ENCODE measurements at regions not wholly inside any gene's neighbourhood (a gene's known extent, or its start where the extent isn't known, plus 50 kb on each side); places are given as distances from the start of the nearest gene placed in this dataset.

DNA sequence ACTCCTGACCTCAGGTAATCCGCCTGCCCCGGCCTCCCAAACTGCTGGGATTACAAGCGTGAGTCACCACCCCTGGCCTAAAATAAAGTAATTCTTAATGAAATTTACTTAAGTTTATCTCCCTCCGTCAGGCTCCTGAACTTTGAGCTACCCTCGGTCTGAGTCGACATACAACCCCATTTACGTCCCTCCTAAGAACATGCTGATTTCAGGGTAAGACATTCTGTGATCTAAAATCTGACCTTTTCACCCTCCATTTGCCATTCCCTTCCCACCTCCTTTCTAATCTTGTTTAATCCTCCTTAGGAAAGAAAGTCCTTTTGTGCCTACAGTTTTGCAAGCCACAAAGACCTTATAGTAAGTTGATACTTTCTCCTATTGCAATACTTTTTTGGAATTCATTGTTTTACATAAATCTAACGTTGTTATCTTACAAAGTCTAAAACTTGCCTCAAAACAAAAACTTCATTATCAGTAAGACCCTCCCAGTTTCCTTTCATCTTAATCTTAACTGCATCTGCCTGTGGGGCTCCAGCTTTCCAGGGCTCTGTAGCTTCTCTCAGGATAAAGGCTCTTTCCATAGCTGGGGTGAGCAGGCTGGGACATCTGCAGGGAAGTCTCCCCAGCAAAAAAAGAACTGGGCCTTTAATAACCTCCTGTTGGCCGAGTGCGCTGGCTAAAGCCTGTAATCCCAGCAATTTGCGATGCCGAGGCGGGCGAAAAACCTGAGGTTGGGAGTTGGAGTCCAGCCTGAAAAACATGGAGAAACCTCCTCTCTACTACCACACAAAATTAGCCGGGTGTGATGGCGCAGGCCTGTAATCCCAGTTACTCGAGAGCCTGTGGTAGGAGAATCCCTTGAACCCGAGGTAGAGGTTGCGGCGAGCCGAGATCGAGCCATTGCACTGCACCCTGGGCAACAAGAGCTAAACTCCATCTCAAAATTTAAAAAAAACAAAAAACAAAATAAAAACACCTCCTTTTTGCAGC, 143.1 kb downstream of the ZNF737 start:
- intact Hi-C loops (cut with DNase I), result no loop called here
- Histone ChIP-seq H3K4me3 (peak overlapping the region in 2 of 3 donors; percentile 35 to 47), H3K27me3 (no peaks in the 10 kb centered on the region), H3K36me3 (no peaks in the 10 kb centered on the region), H3K9me3 (no peaks in the 10 kb centered on the region), H3K27ac (peak overlapping the region in 1 of 3 donors; percentile 61), H3K4me1 (no peaks in the 10 kb centered on the region)
- DNase-seq (no peak), ATAC-seq (no peak)
- TF ChIP-seq CTCF (IDR thresholded peaks at IDR 0.05), result no peak
- no peak for TF ChIP-seq POLR2A (IDR thresholded peaks at IDR 0.05)
- 69% methylated on average over 14 of the region's 22 CpGs for WGBS (ENCODE audit: insufficient coverage, low coverage, low lambda C conversion rate, missing lambda C conversion rate)

- 50% methylated on average over 1 of the region's 1 CpG for WGBS (ENCODE audit: insufficient coverage, low coverage, low lambda C conversion rate, missing lambda C conversion rate)
- Histone ChIP-seq H3K36me3 (no peaks in the 10 kb centered on the region), H3K4me3 (no peak overlapping the region), H3K4me1 (no peaks in the 10 kb centered on the region), H3K27me3 (no peaks in the 10 kb centered on the region), H3K9me3 (no peaks in the 10 kb centered on the region), H3K27ac (no peak overlapping the region)
- DNase-seq, result no peak
- TF ChIP-seq POLR2A (IDR thresholded peaks at IDR 0.05) (no peak), CTCF (IDR thresholded peaks at IDR 0.05) (no peak)
- intact Hi-C loops (cut with DNase I), result no loop called here
- ATAC-seq, result no peak
Observed at GRCh38 chr19:20416661-20417060, 148.9 kb downstream of the ZNF737 start.

GRCh38 chr19:20414120-20414519, 151.5 kb downstream of the ZNF737 start:
- no peak overlapping the region for H3K27ac ChIP-seq
- H3K9me3 ChIP-seq, result no peaks in the 10 kb centered on the region
- ATAC-seq (no peak), DNase-seq (no peak)
- no peaks in the 10 kb centered on the region for H3K4me1 ChIP-seq
- TF ChIP-seq CTCF (IDR thresholded peaks at IDR 0.05), result no peak
- no peak for TF ChIP-seq POLR2A (IDR thresholded peaks at IDR 0.05)
- no peaks in the 10 kb centered on the region for H3K36me3 ChIP-seq
- no peaks in the 10 kb centered on the region for H3K27me3 ChIP-seq
- intact Hi-C loops (cut with DNase I), result no loop called here
- H3K4me3 ChIP-seq, result no peak overlapping the region
- WGBS (ENCODE audit: insufficient coverage, low coverage, low lambda C conversion rate, missing lambda C conversion rate), result 54% methylated on average over 2 of the region's 2 CpGs

GRCh38 chr19:20413705-20414104, 151.9 kb downstream of the ZNF737 start:
- no peak overlapping the region for H3K27ac ChIP-seq
- ATAC-seq (no peak), DNase-seq (no peak)
- WGBS (ENCODE audit: insufficient coverage, low coverage, low lambda C conversion rate, missing lambda C conversion rate), result 54% methylated on average over 3 of the region's 3 CpGs
- no peaks in the 10 kb centered on the region for H3K27me3 ChIP-seq
- H3K4me1 ChIP-seq, result no peaks in the 10 kb centered on the region
- intact Hi-C loops (cut with DNase I), result no loop called here
- no peak overlapping the region for H3K4me3 ChIP-seq
- no peaks in the 10 kb centered on the region for H3K36me3 ChIP-seq
- no peak for TF ChIP-seq POLR2A (IDR thresholded peaks at IDR 0.05)
- no peak for TF ChIP-seq CTCF (IDR thresholded peaks at IDR 0.05)
- H3K9me3 ChIP-seq, result no peaks in the 10 kb centered on the region

Data from right lobe of liver (tissue), 6 donors.